ENCODE measurements at regions not wholly inside any gene's neighbourhood (a gene's known extent, or its start where the extent isn't known, plus 50 kb on each side); places are given as distances from the start of the nearest gene placed in this dataset.

- TF ChIP-seq POLR2AphosphoS5 (IDR thresholded peaks at IDR 0.05) (no peak), POLR2A (IDR thresholded peaks at IDR 0.05) (no peak), EP300 (IDR thresholded peaks at IDR 0.05) (no peak)
- TF ChIP-seq, protein P1, sequence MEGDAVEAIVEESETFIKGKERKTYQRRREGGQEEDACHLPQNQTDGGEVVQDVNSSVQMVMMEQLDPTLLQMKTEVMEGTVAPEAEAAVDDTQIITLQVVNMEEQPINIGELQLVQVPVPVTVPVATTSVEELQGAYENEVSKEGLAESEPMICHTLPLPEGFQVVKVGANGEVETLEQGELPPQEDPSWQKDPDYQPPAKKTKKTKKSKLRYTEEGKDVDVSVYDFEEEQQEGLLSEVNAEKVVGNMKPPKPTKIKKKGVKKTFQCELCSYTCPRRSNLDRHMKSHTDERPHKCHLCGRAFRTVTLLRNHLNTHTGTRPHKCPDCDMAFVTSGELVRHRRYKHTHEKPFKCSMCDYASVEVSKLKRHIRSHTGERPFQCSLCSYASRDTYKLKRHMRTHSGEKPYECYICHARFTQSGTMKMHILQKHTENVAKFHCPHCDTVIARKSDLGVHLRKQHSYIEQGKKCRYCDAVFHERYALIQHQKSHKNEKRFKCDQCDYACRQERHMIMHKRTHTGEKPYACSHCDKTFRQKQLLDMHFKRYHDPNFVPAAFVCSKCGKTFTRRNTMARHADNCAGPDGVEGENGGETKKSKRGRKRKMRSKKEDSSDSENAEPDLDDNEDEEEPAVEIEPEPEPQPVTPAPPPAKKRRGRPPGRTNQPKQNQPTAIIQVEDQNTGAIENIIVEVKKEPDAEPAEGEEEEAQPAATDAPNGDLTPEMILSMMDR (IDR thresholded peaks at IDR 0.05): no peak
Observed at GRCh38 chr13:90910018-90910639, 437.4 kb upstream of the MIR17HG start.

Data from sigmoid colon (tissue), 4 donors.